ENCODE measurements at regions not wholly inside any gene's neighbourhood (a gene's known extent, or its start where the extent isn't known, plus 50 kb on each side); places are given as distances from the start of the nearest gene placed in this dataset.
"Not testable (repeated sequence)": the region's sequence is repeated elsewhere in the genome, so short reads cannot be mapped to it uniquely, and the experiment has no call there.

DNA sequence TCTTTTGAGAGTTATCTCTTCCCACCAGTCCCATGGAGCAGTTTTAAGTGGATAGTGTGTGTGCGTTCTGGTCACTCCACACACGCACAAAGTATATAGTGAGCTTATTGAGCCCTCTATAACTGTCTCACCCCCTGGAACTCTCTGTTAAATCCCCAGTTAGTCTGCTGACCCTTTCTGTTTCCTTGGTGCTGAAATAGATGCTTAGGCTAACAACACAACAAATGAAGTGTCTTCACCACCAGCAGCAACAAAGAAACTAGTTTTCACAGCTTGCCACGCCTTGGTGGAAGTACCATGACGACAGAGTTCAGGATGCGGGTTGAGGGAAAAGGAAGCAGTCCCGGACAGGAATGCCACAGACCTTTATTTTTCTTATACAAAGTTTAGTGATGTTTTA is 203.5 kb upstream of the TMEFF2 start:
- DNase-seq (ENCODE audit: low read depth in 2 of 2) = no peak

DNA sequence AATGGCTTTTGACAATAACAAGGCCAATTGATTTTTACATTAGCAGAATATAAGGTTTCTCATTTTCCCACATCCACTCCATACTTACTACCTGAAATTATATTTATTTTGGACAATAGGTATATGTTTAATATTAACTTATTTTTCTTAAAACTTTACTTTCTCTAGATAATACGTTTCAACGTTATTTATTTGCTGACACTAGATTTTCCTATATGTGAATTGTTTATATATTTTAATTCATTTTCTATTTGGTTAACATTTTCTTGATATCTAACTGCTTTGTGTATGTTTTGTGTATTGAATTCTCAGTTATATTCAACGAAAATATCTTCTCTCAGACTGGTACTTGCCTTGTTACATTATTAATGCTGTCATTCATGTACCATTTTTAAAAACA is 199.9 kb upstream of the TMEFF2 start:
- no peak for DNase-seq (ENCODE audit: low read depth in 2 of 2)

DNA sequence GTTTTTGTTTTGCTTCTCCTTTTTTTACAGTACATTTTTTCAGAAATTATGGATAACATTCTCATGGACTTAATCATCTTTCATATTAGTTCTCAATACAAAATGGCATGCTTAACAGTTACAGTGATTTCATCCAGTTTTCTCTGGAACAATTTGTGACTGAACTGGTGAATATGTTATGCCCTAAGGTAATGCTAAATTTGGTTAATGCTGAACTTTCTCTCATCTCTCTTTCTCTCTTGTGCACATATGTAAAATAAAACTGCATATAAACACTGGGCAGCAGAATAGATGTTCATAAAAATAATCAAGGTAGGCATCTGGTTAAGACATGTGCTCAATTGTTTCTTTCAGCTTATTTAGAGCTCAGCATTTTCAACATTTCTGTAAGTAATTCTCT is 196.3 kb upstream of the TMEFF2 start:
- DNase-seq (ENCODE audit: low read depth in 2 of 2) = no peak

- no peak for DNase-seq (ENCODE audit: low read depth in 2 of 2)
Observed at GRCh38 chr2:192390401-192390800, 195.7 kb upstream of the TMEFF2 start.

GRCh38 chr2:192384191-192384590 is 189.5 kb upstream of the TMEFF2 start:
- DNase-seq (ENCODE audit: low read depth in 2 of 2) = not testable (repeated sequence)

DNA sequence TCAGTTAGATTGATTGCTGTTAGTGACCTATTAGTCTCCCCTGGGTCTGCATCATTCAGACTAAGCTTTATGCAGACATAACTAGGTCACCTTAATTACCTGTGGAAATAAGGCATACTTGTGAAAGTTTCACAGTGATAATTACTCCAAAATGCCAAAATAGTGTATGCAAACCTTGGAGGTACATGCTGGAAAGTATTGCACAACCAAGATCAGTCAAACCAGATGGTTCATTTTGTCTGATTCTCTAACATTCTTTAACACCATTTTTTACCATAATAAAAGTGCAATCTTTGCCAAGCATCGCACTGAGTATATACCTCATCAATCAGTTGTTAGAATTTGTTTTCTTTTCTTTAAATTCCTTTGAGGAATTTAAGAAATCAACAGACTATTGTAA is 186.3 kb upstream of the TMEFF2 start:
- no peak for DNase-seq (ENCODE audit: low read depth in 2 of 2)

GRCh38 chr2:192379736-192380135 is 185.0 kb upstream of the TMEFF2 start:
- DNase-seq (ENCODE audit: low read depth in 2 of 2) = no peak

DNA sequence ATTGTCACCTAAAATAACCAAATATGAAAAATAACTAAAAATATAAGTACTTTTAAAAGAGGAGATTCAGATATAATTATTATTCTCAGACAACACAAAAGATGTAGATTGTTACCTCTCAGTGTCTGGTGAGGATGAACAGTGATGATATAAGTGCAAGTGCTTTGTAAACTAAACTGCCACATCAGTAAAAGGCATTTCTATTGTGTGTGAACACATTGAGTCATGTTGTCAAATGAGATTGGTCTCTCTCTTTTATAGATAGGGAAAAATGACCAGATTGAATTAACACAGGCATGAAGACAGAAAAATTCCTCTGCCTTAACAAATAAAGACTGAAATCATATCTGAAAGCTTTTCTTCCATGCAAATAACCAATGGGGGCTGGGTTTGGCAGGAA is 182.4 kb upstream of the TMEFF2 start:
- no peak for DNase-seq (ENCODE audit: low read depth in 2 of 2)

- no peak for DNase-seq (ENCODE audit: low read depth in 2 of 2)
Observed at GRCh38 chr2:192373754-192374153, 179.0 kb upstream of the TMEFF2 start.

DNA sequence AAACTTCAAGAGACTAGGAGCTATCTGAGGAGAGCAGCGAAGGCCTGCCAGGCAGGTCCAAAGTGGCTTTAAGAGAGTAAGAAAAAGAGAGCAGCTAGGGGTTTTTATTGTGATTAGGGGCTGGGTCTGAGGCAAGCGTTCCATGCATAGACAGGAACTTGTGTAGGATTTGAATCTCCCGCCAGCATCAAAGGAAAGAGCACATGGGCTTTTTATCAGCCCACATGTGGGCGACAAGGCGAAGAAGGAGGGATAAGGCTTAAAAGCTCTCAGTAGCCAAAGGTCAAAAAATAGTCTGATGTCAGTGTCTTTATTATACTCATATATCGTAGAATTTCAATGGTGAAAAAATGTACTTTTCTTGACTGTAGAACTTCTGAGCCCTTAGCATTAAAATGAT is 178.5 kb upstream of the TMEFF2 start:
- DNase-seq (ENCODE audit: low read depth in 2 of 2) = no peak

GRCh38 chr2:192369969-192370368 is 175.2 kb upstream of the TMEFF2 start:
- DNase-seq (ENCODE audit: low read depth in 2 of 2) = no peak

GRCh38 chr2:192357217-192357616 is 162.5 kb upstream of the TMEFF2 start:
- DNase-seq (ENCODE audit: low read depth in 2 of 2) = no peak

- no peak for DNase-seq (ENCODE audit: low read depth in 2 of 2)
Observed at GRCh38 chr2:192354512-192355244, 159.9 kb upstream of the TMEFF2 start.

GRCh38 chr2:192347542-192347941 is 152.8 kb upstream of the TMEFF2 start:
- no peak for DNase-seq (ENCODE audit: low read depth in 2 of 2)

DNA sequence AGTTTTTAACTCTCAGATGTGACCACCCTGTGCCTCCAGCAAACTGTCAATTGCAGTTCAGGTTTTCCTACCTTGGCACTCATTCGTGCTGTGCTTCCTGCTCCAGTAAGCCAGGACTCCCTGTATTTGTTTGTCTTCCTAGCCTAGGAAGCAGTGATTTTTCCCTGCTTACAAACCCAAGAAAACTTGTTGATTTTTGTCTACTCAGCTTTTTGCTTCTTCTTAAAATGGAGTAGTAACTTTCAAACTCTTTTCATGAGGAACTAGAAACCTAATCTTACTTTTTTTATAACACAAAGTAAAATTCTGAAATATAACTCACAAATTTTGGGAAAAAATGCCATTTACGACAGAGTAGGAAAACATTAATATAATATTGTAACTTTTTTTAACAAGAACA is 150.6 kb upstream of the TMEFF2 start:
- DNase-seq (ENCODE audit: low read depth in 2 of 2) = no peak

- DNase-seq (ENCODE audit: low read depth in 2 of 2) = no peak
Observed at GRCh38 chr2:192333642-192334041, 138.9 kb upstream of the TMEFF2 start.

GRCh38 chr2:192328297-192328696 is 133.6 kb upstream of the TMEFF2 start:
- no peak for DNase-seq (ENCODE audit: low read depth in 2 of 2)

DNA sequence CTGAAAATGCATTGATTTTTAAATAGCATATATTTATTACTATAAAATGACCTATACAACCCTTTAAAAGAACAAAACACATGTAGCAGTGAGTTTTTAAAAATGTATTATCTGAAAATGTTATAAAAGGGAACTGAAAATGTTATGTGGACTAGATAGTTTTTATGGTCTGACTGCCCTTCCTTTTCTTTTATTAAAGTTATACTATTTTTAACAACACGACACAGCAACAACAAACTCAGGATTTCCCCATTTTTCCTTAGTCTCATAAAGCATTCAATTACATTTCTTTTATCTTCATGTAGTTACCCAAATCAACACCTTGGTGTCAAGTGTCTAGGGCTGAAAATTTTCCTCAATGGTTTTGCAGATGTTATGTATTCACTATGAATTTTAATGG is 132.8 kb upstream of the TMEFF2 start:
- DNase-seq (ENCODE audit: low read depth in 2 of 2) = no peak

GRCh38 chr2:192315543-192315942 is 120.8 kb upstream of the TMEFF2 start:
- DNase-seq (ENCODE audit: low read depth in 2 of 2) = no peak

GRCh38 chr2:192314800-192315481 is 120.2 kb upstream of the TMEFF2 start:
- no peak for DNase-seq (ENCODE audit: low read depth in 2 of 2)

DNA sequence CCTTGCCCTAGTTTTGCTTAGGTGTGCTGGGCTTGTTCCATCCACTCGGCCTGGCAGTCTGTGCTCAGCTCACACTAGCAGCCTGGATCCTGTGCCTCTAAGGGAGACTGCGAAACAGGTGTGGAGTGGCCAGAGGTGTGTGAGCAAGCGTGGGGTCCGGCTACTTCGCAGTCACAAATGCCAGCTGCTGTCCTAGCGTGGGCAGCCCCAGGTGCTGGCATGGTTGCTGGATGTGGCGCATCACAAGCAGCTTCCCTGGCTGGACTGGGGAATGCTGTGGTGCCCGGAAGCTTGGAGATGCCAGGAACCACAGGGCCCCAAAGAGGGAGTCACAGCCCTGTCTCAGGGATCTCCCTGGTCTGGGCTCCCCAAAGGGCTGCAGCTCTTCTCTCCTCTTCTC is 119.0 kb upstream of the TMEFF2 start:
- no peak for DNase-seq (ENCODE audit: low read depth in 2 of 2)

GRCh38 chr2:192311701-192312460 is 117.1 kb upstream of the TMEFF2 start:
- no peak for DNase-seq (ENCODE audit: low read depth in 2 of 2)

DNA sequence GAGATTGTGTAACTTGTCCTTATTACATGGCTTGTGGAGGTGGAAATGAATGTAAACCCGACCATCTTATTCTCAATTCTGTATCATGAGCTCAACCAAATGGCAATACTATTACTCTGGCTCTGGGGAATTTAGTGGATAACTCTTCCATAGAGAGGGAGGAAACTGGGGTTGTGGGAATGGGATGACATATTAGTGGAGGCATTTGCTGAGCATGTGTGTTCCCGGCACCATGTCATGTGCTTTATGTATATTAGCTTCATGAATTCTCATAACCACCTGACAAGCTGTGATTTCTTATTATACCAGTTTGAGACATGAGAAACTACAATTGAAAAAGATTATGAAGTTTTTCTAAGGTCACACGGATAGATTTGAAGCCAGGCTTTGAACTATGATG is 112.8 kb upstream of the TMEFF2 start:
- DNase-seq (ENCODE audit: low read depth in 2 of 2) = peak; percentile 3 to 5

Data from fibroblast of skin of left biceps (primary cell).